GM19240 (cell line): ENCODE measurements at regions not wholly inside any gene's neighbourhood (a gene's known extent, or its start where the extent isn't known, plus 50 kb on each side); places are given as distances from the start of the nearest gene placed in this dataset.
"Not testable (repeated sequence)": the region's sequence is repeated elsewhere in the genome, so short reads cannot be mapped to it uniquely, and the experiment has no call there.

ENCODE experiments used
- DNase-seq: peaks from one replicate; pipeline ENCODE4 v3.0.0; 2011; ENCODE audit warnings: low spot score; ENCODE audit not compliant: insufficient read length

- DNase-seq: no peak
These were observed 1331.5 kb upstream of the TMEM132C start for GRCh38 chr12:126935435-126935834.

GRCh38 chr12:126936181-126936851 is 1330.7 kb upstream of the TMEM132C start:
- DNase-seq: no peak

GRCh38 chr12:126937431-126937830 is 1329.5 kb upstream of the TMEM132C start:
- no peak for DNase-seq

- no peak for DNase-seq
These were observed 1322.3 kb upstream of the TMEM132C start for GRCh38 chr12:126944684-126945083.

GRCh38 chr12:126946958-126947357 is 1320.0 kb upstream of the TMEM132C start:
- not testable (repeated sequence) for DNase-seq

DNA sequence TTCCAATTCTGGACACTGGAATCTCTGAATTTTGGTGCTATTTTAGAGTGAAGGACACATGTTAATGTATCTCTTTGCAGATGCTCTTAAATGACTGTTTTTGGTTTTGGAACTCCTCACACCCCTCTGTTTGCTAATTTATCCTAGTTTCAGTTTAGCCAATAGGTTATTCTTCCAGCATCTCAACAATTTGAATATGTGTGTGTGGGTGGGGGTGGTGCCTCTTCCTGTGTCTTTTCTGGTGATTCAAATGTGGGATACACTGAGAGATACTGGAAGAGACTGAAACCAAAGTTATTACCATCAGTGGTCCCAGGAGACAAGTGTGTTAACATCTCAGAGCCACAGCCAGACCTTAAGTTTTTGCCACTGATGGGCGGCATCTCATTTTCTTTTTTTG is 1317.4 kb upstream of the TMEM132C start:
- no peak for DNase-seq

DNA sequence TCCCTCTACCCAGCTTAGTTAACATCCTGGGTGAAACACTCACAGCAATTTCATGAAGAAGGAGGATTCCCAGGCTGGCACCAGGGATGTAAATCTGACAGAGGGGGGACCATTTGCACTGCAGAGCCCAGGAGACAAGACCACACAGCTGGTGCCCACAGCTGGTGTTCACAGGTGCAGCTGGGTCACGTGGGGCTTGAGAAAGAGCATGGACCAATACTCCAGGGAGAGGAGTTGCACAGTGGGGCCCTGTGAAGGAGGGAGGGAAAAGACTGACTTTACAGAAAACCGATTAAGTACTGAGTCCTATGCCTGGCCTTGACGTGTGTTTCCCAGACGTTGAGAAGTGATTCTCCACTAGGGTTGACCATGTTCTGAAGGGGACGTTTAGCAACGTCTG is 1316.7 kb upstream of the TMEM132C start:
- no peak for DNase-seq

- DNase-seq: no peak
These were observed 1314.6 kb upstream of the TMEM132C start for GRCh38 chr12:126952096-126953007.

DNA sequence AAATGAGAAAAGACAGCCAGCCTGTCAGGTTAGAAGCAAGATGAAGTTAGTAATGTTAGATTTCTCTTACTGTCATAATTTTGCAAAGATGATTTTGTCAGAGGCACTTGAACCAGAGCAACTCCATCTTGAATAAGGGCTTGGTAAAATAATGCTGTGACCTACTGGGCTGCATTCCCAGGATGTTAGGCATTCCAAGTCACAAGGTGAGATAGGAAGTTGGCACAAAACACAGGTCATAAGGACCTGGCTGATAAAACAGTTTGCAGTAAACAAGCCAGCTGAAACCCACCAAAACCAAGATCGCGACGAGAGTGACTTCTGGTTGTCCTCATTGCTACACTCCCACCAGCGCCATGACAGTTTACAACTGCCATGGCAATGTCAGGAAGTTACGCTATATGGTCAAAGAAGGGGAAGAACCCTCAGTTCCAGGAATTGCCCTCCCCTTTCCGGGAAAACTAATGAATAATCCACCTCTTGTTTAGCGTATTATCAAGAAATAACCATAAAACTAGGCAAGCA is 1313.5 kb upstream of the TMEM132C start:
- DNase-seq: no peak

DNA sequence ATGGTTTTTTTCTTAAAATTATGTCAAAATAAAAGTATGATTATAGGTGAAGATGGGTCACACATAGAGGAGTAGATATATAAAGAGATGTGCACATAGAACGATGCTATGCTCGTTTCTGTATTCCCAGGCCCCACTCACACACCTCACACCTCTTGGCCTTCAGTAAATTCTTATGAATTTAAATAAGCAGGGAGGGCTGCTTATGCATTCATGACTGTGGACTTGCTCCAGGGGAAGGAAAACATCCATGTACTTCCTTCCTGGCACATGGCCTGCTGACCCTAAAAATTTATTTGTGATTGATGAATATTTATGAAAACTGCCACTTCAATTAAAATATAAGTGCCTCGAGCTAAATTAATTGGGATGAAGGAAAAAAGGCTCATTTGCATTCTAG is 1306.7 kb upstream of the TMEM132C start:
- no peak for DNase-seq

DNA sequence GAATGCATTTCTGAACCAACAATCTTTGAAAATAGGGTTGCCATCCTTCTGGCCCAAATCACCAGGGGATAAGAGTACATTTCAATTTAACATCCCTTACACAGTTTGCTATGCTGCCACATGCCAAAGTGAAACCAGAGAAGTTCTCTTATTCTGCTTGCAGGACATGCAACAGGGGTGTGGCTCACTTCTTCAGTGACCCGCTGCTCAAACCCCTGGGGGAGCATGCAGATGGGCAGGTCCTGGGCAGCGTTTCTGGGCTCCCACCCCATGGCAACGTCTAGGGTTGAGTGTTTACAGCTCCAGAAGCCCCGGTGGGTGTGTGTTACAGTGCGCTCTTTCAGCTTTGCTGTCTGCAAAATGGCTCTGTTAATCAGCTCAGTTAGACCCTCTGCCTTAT is 1306.3 kb upstream of the TMEM132C start:
- no peak for DNase-seq

DNA sequence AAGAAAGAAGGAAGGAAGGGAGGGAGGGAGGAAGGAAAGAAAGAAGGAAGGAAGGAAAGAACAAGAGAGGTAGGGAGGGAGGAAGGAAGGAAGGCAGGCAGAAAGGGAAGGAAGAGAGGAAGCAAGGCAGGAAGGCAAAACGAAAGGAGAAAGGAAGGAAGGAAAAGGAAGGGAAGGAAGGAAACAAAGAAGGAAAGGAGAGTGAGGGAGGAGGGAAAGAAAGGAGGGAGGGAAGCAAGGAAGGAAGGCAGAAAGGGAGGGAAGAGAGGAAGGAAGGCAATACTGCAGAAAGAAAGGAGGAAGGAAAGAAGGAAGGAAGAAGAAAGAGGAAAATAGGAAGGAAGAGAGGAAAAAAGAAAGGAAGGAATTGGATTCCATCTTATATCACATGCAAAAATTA is 1303.1 kb upstream of the TMEM132C start:
- no peak for DNase-seq

- DNase-seq: no peak
These were observed 1300.5 kb upstream of the TMEM132C start for GRCh38 chr12:126966498-126966897.

DNA sequence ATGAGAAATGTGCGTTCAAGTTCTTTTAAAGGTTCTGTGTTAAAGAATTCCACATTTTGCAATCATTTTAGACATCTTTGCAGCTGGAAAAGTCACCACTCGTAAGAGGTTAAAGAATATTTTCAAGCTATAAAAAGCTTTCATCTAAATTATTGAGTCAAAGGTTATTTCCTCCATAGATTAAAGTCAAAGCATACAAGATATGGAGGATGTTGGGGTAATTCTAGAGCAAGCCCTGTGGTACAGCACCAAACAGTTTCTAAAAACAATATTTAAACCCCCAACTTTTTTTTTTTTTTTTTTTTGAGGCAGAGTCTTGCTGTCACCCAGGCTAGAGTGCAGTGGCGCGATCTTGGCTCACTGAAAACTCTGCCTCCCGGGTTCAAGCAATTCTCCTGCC is 1299.8 kb upstream of the TMEM132C start:
- DNase-seq: no peak

GRCh38 chr12:126974779-126975178 is 1292.2 kb upstream of the TMEM132C start:
- DNase-seq: no peak

DNA sequence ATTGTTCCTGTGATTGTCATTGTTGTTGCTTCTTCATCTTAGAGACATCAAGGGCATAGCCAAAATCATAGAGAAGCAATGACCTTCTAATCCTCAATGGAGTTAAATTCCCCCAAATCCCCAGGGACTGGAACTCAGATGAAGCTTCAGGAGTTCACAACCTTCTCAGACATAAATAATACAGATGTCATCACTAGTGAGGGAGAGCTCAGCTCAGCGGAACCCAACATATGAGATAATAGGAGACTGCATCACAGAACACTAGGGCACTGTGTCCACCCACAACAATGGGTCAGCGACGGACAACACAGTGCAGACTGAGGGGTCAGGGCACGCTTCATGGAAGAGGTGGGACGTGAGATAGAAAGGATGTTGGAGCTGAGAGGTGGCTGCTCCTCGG is 1290.4 kb upstream of the TMEM132C start:
- no peak for DNase-seq

GRCh38 chr12:126979564-126979963 is 1287.4 kb upstream of the TMEM132C start:
- not testable (repeated sequence) for DNase-seq

DNA sequence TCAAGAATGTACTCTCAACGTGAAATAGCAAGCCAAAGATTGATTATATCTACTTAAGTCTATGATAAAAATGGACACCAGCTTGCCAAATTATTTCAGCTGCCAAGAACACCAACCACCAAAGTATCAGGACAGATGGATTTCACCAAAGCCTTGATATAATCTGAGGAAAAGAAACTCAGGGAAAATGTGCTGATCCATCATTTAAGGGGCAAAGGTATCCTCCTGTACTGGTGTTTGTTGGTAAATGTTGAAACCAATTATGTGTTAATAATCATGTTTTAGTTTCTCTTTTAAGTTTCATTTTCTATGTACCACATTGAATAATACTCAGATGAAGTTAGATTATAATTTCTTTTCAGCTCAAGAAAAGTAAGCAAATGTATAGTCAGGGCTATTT is 1284.3 kb upstream of the TMEM132C start:
- DNase-seq: no peak

DNA sequence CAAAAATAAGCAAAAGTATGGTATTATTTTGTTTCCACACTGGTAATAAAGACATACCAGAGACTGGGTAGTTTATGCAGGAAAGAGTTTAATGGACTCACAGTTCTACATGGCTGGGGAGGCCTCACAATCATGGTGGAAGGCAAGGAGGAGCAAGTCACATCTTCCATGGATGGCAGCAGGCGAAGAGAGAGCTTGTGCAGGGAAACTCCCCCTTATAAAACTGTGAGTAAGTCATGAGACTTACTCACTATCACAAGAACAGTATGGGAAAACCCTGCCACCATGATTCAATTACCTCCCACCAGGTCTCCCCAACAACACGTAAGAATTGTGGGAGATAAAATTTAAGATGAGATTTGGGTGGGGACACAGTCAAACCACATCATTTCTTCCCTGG is 1283.2 kb upstream of the TMEM132C start:
- DNase-seq: not testable (repeated sequence)

- DNase-seq: not testable (repeated sequence)
These were observed 1281.3 kb upstream of the TMEM132C start for GRCh38 chr12:126985663-126986062.

- DNase-seq: no peak
These were observed 1277.4 kb upstream of the TMEM132C start for GRCh38 chr12:126989532-126989931.

- no peak for DNase-seq
These were observed 1273.1 kb upstream of the TMEM132C start for GRCh38 chr12:126993898-126994297.
